CD4-positive, alpha-beta memory T cell (primary cell): ENCODE measurements at regions not wholly inside any gene's neighbourhood (a gene's known extent, or its start where the extent isn't known, plus 50 kb on each side); places are given as distances from the start of the nearest gene placed in this dataset.

Experiments used
- CTCF ChIA-PET: fragments of 350-600 bp; sonication (Branson Sonifier 250); formaldehyde crosslinking; loops from one replicate; lab custom pipeline; 2021; ENCODE audit warnings: inconsistent platforms; ENCODE audit not compliant: partially characterized antibody; lab: Charles Lee
- POLR2A ChIA-PET: fragments of 350-600 bp; sonication (Branson Sonifier 250); formaldehyde crosslinking; loops from one replicate; lab custom pipeline; 2021; ENCODE audit not compliant: partially characterized antibody; lab: Charles Lee
- DNase-seq, 5 donors: peaks; one replicate each; pipeline versions ENCODE4 v3.0.0 to v3.0.0-alpha.2; 2020 to 2022; ENCODE audit warnings: mixed read lengths in 1 of 5
- H3K27ac ChIP-seq: one replicate; pipeline ENCODE4 v1.7.0; 2013; ENCODE audit warnings: low read depth, low read length
- H3K27me3 ChIP-seq: 2 replicates; pipeline ENCODE4 v1.7.0; 2013; ENCODE audit warnings: mild to moderate bottlenecking, low read length, moderate library complexity; ENCODE audit not compliant: insufficient read depth
- H3K36me3 ChIP-seq: 2 replicates; pipeline ENCODE4 v1.7.0; 2013; ENCODE audit warnings: mild to moderate bottlenecking, low read length, moderate library complexity; ENCODE audit not compliant: insufficient read depth
- H3K4me1 ChIP-seq: 2 replicates; pipeline ENCODE4 v1.7.0; 2013; ENCODE audit warnings: mild to moderate bottlenecking, low read length, moderate library complexity; ENCODE audit not compliant: insufficient read depth
- H3K4me3 ChIP-seq, 2 donors: one replicate each; pipeline ENCODE4 v1.7.0; 2013; ENCODE audit warnings: low read length in 2 of 2, mild to moderate bottlenecking in 1 of 2
- H3K9me3 ChIP-seq, 2 donors: one replicate each; pipeline ENCODE4 v1.7.0; 2013; ENCODE audit warnings: low read length in 2 of 2, control low read depth in 1 of 2; ENCODE audit not compliant: control insufficient read depth in 1 of 2
- H3K27ac Mint-ChIP-seq, 7 donors: one replicate each; pipeline ENCODE4 v1.8.0; 2020 to 2021; ENCODE audit warnings: mixed read lengths in 7 of 7, mild to moderate bottlenecking in 6 of 7, inconsistent platforms in 3 of 7, moderate library complexity in 3 of 7
- H3K27me3 Mint-ChIP-seq, 2 donors: one replicate each; pipeline ENCODE4 v1.8.0; 2020 to 2021; ENCODE audit warnings: mixed read lengths in 2 of 2
- H3K36me3 Mint-ChIP-seq, 2 donors: one replicate each; pipeline ENCODE4 v1.8.0; 2020 to 2021; ENCODE audit warnings: mixed read lengths in 2 of 2, inconsistent platforms in 1 of 2, mild to moderate bottlenecking in 1 of 2
- H3K4me1 Mint-ChIP-seq, 4 donors: one replicate each; pipeline ENCODE4 v1.8.0; 2020 to 2021; ENCODE audit warnings: mixed read lengths in 4 of 4, mild to moderate bottlenecking in 1 of 4
- H3K4me3 Mint-ChIP-seq, 8 donors: one replicate each; pipeline ENCODE4 v1.8.0; 2020 to 2021; ENCODE audit warnings: mixed read lengths in 8 of 8, mild to moderate bottlenecking in 7 of 8, moderate library complexity in 6 of 8, inconsistent platforms in 3 of 8
- H3K9me3 Mint-ChIP-seq, 8 donors: one replicate each; pipeline ENCODE4 v1.8.0; 2020 to 2021; ENCODE audit warnings: mixed read lengths in 8 of 8, mild to moderate bottlenecking in 5 of 8, inconsistent platforms in 3 of 8, moderate library complexity in 1 of 8
- intact Hi-C: fragments of 100-400 bp; cut with micrococcal nuclease; formaldehyde crosslinking; loops from one replicate; pipeline ENCODE4 v1.15.1; 2023

- no peak overlapping the region for H3K4me3 ChIP-seq
- Mint-ChIP-seq H3K36me3 (no peaks in the 10 kb centered on the region), H3K4me1 (no peaks in the 10 kb centered on the region), H3K9me3 (peaks cover 0 to 5% (median 0%) of the 10 kb centered on the region in 8 donors), H3K27ac (no peak overlapping the region), H3K4me3 (no peak overlapping the region), H3K27me3 (peaks cover 0 to 10% of the 10 kb centered on the region in 2 donors)
- DNase-seq, result no peak
- H3K27ac ChIP-seq, result no peak overlapping the region
- H3K9me3 ChIP-seq, result no peaks in the 10 kb centered on the region
- ChIA-PET POLR2A (no interaction called here), CTCF (no interaction called here)
- no peaks in the 10 kb centered on the region for H3K36me3 ChIP-seq
- H3K4me1 ChIP-seq, result no peaks in the 10 kb centered on the region
- intact Hi-C loops, result no loop called here
- H3K27me3 ChIP-seq, result no peaks in the 10 kb centered on the region
These were observed 456.3 kb downstream of the HINT1 start for GRCh38 chr5:130708754-130709153.

DNA sequence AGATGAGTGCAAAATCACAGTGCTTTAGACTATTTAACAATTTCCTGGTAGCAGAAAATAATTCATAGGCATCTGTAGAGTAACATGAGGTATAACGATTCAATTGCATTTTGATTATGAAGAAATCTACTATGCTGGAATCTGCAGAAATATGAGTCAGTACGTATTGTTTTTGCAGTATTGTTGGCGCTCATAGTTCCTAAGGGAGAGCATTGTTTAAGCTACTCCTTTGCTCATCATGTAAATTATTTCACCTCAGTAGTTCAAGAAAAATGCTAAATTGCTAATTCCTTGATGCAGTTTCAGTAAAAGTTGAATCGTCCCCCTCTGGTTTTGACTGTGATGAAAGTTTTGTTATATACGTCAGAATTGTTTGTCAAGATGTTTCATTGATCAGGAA lies 458.4 kb downstream of the HINT1 start:
- H3K4me1 ChIP-seq, result no peaks in the 10 kb centered on the region
- peaks cover 0 to 4% of the 10 kb centered on the region in 2 donors for H3K27me3 Mint-ChIP-seq
- no peaks in the 10 kb centered on the region for H3K9me3 ChIP-seq
- POLR2A ChIA-PET, result no interaction called here
- H3K4me1 Mint-ChIP-seq, result no peaks in the 10 kb centered on the region
- H3K27ac Mint-ChIP-seq, result no peak overlapping the region
- H3K36me3 ChIP-seq, result no peaks in the 10 kb centered on the region
- no peak overlapping the region for H3K4me3 Mint-ChIP-seq
- intact Hi-C loops, result no loop called here
- CTCF ChIA-PET, result no interaction called here
- no peak overlapping the region for H3K27ac ChIP-seq
- no peaks in the 10 kb centered on the region for H3K36me3 Mint-ChIP-seq
- no peak for DNase-seq
- H3K27me3 ChIP-seq, result no peaks in the 10 kb centered on the region
- peaks cover 0 to 18% (median 7%) of the 10 kb centered on the region in 8 donors for H3K9me3 Mint-ChIP-seq
- H3K4me3 ChIP-seq, result no peak overlapping the region

- H3K27ac ChIP-seq, result no peak overlapping the region
- Mint-ChIP-seq H3K27me3 (peaks cover 0 to 2% of the 10 kb centered on the region in 2 donors), H3K27ac (no peak overlapping the region), H3K9me3 (peaks cover 0 to 18% (median 9%) of the 10 kb centered on the region in 8 donors), H3K4me1 (no peaks in the 10 kb centered on the region), H3K36me3 (no peaks in the 10 kb centered on the region), H3K4me3 (no peak overlapping the region)
- intact Hi-C loops, result no loop called here
- H3K4me1 ChIP-seq, result no peaks in the 10 kb centered on the region
- POLR2A ChIA-PET, result no interaction called here
- no peaks in the 10 kb centered on the region for H3K36me3 ChIP-seq
- CTCF ChIA-PET, result no interaction called here
- H3K4me3 ChIP-seq, result no peak overlapping the region
- no peaks in the 10 kb centered on the region for H3K27me3 ChIP-seq
- no peak for DNase-seq
- no peaks in the 10 kb centered on the region for H3K9me3 ChIP-seq
These were observed 459.7 kb downstream of the HINT1 start for GRCh38 chr5:130705368-130705767.

DNA sequence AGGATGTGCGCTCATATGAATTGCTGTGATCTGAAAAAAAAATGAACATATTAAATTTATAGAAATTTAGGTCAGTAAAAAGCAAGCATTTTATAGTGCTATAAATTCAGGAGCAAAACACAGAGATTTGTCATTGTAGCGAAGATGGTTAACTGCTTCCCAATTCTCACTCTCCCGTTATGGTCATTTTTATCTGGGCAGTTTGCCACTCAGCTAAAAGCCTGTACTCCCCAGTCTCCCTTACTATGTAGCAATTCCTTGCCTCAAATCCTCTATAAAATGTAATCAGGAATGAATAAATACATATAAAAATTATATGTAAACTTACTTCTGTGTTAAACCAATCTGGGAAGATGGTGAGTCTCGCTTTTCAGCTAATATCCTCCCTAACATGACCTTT lies 471.5 kb downstream of the HINT1 start:
- intact Hi-C loops, result no loop called here
- H3K9me3 ChIP-seq, result no peaks in the 10 kb centered on the region
- peaks cover 4 to 8% of the 10 kb centered on the region in 2 donors for H3K27me3 Mint-ChIP-seq

GRCh38 chr5:130692770-130693169 lies 472.3 kb downstream of the HINT1 start:
- H3K9me3 ChIP-seq, result no peaks in the 10 kb centered on the region
- H3K27me3 ChIP-seq, result no peaks in the 10 kb centered on the region
- no peak for DNase-seq
- H3K4me1 Mint-ChIP-seq, result no peaks in the 10 kb centered on the region
- H3K4me1 ChIP-seq, result no peaks in the 10 kb centered on the region
- ChIA-PET CTCF (no interaction called here), POLR2A (no interaction called here)
- H3K4me3 ChIP-seq, result no peak overlapping the region
- H3K36me3 ChIP-seq, result no peaks in the 10 kb centered on the region
- no peaks in the 10 kb centered on the region for H3K9me3 Mint-ChIP-seq
- H3K27ac ChIP-seq, result no peak overlapping the region
- no peaks in the 10 kb centered on the region for H3K36me3 Mint-ChIP-seq
- H3K27me3 Mint-ChIP-seq, result peaks cover 6 to 8% of the 10 kb centered on the region in 2 donors
- H3K27ac Mint-ChIP-seq, result no peak overlapping the region
- H3K4me3 Mint-ChIP-seq, result no peak overlapping the region
- intact Hi-C loops, result no loop called here

More for the DNA sequence above, 471.5 kb downstream of the HINT1 start:
- Mint-ChIP-seq H3K9me3 (peaks cover 0 to 2% (median 0%) of the 10 kb centered on the region in 8 donors), H3K4me1 (no peaks in the 10 kb centered on the region), H3K36me3 (no peaks in the 10 kb centered on the region), H3K4me3 (no peak overlapping the region), H3K27ac (no peak overlapping the region)
- CTCF ChIA-PET, result no interaction called here
- Histone ChIP-seq H3K27ac (no peak overlapping the region), H3K27me3 (no peaks in the 10 kb centered on the region), H3K4me1 (no peaks in the 10 kb centered on the region), H3K4me3 (no peak overlapping the region), H3K36me3 (no peaks in the 10 kb centered on the region)
- no peak for DNase-seq
- POLR2A ChIA-PET, result no interaction called here

GRCh38 chr5:130689831-130690230 lies 475.2 kb downstream of the HINT1 start:
- no peaks in the 10 kb centered on the region for H3K27me3 ChIP-seq
- H3K9me3 Mint-ChIP-seq, result no peaks in the 10 kb centered on the region
- H3K4me3 ChIP-seq, result no peak overlapping the region
- DNase-seq, result no peak
- H3K4me1 Mint-ChIP-seq, result no peaks in the 10 kb centered on the region
- H3K27ac Mint-ChIP-seq, result no peak overlapping the region
- POLR2A ChIA-PET, result no interaction called here
- no peaks in the 10 kb centered on the region for H3K36me3 Mint-ChIP-seq
- H3K36me3 ChIP-seq, result no peaks in the 10 kb centered on the region
- CTCF ChIA-PET, result no interaction called here
- no peaks in the 10 kb centered on the region for H3K4me1 ChIP-seq
- H3K4me3 Mint-ChIP-seq, result no peak overlapping the region
- H3K9me3 ChIP-seq, result no peaks in the 10 kb centered on the region
- peaks cover 6 to 8% of the 10 kb centered on the region in 2 donors for H3K27me3 Mint-ChIP-seq
- H3K27ac ChIP-seq, result no peak overlapping the region
- intact Hi-C loops, result no loop called here

DNA sequence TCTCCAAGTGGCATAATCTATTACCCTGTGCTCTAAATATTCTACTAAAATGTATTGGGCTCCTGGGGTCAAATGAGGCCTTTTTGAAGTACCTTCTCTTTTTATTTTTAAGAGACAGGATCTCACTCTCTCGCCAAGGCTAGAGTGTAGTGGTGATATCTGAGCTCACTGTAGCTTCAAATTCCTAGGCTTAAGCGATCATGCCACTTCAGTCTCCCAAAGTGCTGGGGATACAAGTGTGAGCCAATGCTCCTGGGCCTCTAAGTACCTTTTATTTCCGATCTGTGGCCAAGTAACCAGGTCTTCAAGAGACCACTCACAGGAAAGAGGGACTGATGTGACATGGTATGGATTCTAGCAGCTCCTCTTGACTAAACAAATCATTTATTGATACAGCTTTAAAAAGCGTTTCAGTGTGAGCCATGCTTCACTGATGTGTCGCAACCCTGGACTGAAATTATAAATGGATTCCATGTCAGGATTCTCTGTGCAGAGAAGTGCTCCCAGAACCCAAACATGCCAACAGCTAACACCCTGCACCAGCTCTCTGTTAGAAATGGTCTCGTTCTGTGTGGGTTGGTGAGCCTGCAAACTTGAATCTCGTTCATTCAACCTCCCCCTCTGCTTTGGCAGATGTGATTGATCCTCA lies 477.8 kb downstream of the HINT1 start:
- Mint-ChIP-seq H3K27ac (no peak overlapping the region), H3K4me1 (no peaks in the 10 kb centered on the region), H3K4me3 (no peak overlapping the region), H3K9me3 (no peaks in the 10 kb centered on the region), H3K27me3 (peaks cover 4 to 6% of the 10 kb centered on the region in 2 donors), H3K36me3 (no peaks in the 10 kb centered on the region)
- H3K27me3 ChIP-seq, result no peaks in the 10 kb centered on the region
- intact Hi-C loops, result no loop called here
- POLR2A ChIA-PET, result no interaction called here
- H3K4me1 ChIP-seq, result no peaks in the 10 kb centered on the region
- H3K27ac ChIP-seq, result no peak overlapping the region
- H3K4me3 ChIP-seq, result no peak overlapping the region
- H3K9me3 ChIP-seq, result no peaks in the 10 kb centered on the region
- CTCF ChIA-PET, result no interaction called here
- no peak for DNase-seq
- no peaks in the 10 kb centered on the region for H3K36me3 ChIP-seq
